NCI-H1092 (cell line): ENCODE measurements at regions not wholly inside any gene's neighbourhood (a gene's known extent, or its start where the extent isn't known, plus 50 kb on each side); places are given as distances from the start of the nearest gene placed in this dataset.
"Not testable (repeated sequence)": the region's sequence is repeated elsewhere in the genome, so short reads cannot be mapped to it uniquely, and the experiment has no call there.

Experiments used
- DNase-seq: peaks from one replicate; lab custom pipeline; 2025; lab: John Stamatoyannopoulos, UW

DNA sequence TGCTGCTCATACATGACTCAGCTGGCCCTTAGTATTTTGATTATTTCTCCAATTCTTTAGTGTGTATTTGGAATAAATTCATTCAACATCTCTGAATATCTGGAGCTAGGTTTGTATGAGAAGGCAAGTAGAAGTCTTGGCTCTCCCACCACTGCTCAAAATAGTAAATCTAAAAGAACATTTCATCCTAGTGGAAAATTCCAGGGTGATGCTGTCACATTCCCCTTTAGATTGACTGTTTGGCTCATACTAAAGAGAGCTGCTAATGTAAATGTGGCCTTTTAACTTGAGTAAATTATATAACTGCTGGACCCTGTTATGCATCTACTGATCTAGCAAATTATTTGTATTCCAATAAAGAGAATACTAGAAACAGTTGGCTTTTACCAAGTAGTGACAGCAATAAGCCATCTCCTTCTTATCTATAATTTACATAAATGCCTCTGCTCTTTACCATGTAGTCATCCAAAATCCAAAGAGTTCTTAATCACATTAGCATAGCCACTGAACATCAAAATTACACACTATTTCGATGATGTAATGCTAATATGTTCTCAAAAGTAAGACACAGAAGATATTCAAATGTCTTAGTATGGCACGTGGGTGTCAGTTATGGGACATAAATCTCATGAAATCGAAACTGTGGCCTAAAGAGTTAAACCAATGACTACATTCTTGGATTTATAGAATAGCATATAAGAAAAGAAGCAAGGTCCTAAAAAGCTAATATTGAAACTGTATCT, 86.9 kb upstream of the KCND2 start:
- no peak for DNase-seq

GRCh38 chr7:120186688-120187087, 86.3 kb upstream of the KCND2 start:
- DNase-seq: no peak

DNA sequence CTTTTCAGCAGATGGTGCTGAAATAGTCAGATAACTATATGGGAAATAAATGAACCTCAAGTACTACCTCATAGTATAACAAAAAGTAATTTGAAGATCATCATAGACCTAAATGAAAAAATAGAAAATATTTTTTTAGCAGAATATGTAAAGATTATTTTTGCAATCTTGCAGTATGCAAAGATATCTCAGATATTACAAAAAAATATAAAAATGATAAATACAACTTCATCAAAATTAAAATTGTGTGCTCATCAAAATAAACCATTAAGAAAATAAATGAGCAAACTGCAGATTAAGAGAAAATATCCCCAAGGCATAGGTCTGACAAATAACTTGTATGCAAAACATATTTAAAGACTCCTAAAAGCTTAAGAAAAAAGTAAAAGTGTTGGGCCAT, 83.4 kb upstream of the KCND2 start:
- no peak for DNase-seq

GRCh38 chr7:120190109-120190508, 82.9 kb upstream of the KCND2 start:
- DNase-seq: no peak

DNA sequence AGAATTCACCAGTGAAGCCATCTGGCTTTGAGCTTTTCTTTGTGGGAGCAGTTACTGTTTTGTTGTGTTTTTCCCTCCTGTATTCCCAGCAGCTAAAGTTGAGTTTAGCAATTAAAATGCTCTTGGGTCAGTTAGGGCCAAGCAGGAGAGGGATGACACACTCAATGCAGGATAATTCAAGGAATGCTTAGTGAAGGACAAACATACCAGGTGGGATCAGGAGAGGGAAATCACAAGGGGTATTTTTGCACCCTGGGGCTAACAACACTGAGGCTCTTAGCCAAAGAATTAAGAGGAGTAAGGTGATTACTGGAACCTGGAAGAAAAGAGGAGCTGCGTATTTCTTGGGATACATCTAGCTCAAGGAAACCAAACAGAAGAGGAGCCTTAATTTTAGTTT, 82.4 kb upstream of the KCND2 start:
- DNase-seq: no peak

DNA sequence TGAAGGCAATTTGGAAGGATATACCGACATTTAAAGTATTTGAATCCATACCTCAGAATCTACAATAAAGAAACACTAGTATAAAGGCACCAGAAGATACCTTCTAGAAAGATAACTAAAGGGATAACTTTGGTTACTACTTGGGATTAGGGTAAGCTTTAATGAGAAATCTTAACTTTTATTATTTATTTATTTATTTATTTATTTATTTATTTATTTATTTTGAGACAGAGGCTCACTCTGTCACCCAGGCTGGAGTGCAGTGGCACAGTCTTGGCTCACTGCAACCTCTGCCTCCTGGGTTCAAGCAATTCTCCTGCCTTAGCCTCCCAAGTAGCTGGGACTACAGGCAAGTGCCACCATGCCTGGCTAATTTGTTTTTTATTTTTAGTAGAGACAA, 81.6 kb upstream of the KCND2 start:
- not testable (repeated sequence) for DNase-seq

DNA sequence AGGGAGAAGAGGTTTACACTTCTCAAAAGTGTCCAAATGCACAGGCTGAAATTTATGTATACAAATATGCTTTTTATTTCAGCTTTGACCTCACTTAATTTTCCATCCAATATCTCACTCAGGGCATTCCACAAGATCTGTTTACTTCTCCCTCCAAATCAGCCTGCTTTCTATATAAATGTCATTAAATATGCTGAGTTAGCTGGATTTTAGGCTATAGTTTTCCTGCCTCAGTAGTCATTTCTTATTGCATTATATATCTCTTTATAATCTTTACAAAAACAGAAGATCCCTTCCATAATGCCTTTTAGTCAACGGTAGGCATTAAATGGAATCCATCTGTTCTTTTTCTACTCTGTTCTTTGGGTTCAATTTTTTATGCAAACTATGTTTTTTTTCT, 71.7 kb upstream of the KCND2 start:
- no peak for DNase-seq

DNA sequence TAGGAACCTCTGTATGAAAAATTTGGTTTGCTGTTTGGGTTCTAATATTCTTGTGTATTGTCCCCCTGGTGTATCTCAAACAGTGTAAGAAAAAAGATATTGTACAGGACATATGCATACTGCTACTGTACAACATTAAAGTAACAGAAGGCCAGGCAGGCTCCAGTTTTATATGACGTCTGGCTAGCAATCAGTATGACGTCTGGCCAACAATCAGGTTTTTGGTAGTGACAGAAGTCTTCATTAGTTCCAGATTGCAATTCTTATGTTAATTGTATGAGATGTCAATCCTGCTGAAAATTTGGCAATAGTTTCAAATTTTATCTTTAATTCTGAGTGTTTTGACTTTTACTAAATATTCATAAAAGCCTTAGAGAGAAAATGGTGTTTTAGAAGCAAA, 67.9 kb upstream of the KCND2 start:
- DNase-seq: no peak

DNA sequence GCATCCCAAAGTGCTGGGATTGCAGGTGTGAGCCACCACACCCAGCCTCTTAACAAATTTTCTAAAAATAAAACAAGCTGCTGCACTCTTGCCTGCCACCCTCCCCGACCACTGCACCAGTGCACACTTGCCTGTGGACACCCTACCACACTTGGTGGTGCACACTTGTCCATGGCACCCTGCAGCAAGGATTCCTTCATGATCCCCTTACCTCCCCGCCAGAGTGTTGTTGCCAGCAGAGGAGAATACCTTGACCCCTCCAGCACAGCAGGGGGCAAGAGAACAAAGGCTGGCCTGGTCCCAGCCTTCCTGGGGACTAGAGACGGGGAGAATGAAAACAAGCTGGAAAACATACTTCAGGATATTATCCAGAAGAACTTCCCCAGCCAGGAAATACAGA, 65.9 kb upstream of the KCND2 start:
- no peak for DNase-seq

- no peak for DNase-seq
Observed at GRCh38 chr7:120215654-120216053, 57.3 kb upstream of the KCND2 start.

DNA sequence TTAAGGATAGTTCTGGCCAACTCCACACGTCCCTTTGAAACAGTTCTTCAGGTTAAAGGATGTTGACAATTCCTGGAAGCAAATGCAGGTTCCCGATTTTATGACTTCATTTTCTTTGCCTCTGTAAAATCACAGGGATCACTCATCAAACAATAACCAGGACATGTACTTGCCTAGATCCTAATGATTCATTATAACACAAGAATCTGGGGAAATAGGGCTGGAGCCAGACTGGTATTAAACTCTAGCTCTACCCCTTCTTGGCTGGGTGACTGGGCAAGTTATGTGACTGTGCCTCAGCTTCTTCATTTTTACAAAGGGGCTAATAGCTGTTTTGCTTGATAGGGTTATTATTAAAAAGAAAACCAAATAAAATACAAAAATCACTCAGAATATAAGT, 56.0 kb upstream of the KCND2 start:
- no peak for DNase-seq

DNA sequence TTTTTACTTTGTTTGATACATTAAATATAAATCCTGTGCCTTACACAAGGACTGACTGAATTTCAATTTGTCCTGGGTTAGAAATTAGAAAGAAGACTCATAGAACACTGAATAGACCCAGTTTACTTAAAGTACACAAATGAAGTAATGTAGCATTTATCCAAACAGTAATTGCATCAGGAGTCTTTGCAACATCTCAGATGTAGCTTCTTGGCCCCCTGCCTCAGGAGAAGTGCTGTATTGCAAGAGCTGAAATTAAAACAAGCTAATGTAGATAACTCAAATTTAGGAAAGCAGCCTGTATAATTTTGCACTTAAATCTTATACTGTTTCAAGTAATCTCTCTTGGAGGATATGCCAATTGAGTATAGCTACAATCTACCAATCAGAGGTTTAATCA, 54.3 kb upstream of the KCND2 start:
- no peak for DNase-seq

- DNase-seq: no peak
Observed at GRCh38 chr7:120221666-120222065, 51.3 kb upstream of the KCND2 start.
